ENCODE measurements at regions not wholly inside any gene's neighbourhood (a gene's known extent, or its start where the extent isn't known, plus 50 kb on each side); places are given as distances from the start of the nearest gene placed in this dataset.

DNA sequence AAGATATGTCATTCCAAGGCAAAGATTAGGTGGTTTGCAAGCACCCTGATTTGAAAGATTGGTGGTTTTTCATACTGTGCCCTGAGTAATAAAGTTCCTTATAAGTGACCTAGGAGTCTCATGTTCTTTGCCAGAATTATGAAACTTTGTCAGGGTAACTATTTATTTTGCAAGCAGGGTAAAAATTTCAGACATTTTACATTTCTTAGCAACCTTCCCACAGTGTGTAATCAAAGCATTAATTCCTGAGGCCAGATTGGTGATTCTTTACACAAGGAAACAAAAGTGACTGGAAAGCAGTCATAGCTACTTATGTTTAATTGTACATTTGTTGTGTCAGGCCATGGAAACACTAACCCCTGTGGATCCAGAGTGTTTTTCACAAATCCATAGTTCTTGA is 998.0 kb upstream of the B3GALT2 start:
- no peak for DNase-seq

DNA sequence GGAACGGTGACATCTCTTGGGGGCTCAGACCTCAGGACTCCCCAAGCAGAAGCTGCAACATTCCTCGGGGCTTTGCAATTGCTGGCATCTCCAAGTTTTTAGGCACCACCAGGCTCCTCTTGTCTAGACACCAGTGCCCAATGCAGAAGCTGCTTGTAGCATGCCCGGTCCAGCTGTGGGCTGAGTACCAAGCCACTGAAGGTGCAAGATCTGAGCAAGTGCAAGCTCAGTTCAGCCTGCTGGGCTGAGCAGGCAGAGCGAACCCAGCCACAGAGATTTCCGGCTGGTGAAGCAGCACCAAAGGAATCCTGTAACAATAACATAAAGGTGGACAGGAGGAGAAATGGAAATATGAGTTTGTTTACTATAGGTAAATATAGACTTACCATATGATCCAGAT is 995.4 kb upstream of the B3GALT2 start:
- no peak for DNase-seq

GRCh38 chr1:194176212-194176611 is 989.8 kb upstream of the B3GALT2 start:
- DNase-seq: no peak

- DNase-seq: no peak
These were observed 988.8 kb upstream of the B3GALT2 start for GRCh38 chr1:194175251-194175650.

GRCh38 chr1:194174528-194174927 is 988.1 kb upstream of the B3GALT2 start:
- DNase-seq: no peak

DNA sequence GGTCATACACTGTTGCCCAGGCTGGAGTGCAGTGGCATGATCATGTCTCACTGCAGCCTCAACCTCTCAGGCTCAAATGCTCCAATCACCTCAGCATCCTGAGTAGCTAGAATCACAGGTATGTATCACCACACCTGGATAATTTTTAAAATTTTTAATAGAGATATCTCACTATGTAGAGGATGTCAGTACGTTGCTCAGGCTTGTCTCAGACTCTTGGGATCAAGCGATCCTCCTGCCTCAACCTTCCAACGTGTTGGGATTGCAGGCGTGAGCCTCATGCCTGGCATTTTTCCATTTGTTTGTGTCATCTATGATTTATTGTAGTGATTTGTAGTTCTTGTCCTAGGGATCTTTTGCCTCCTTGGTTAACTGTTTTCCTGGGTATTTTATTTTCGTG is 985.2 kb upstream of the B3GALT2 start:
- DNase-seq: no peak

GRCh38 chr1:194167956-194168640 is 981.7 kb upstream of the B3GALT2 start:
- DNase-seq: no peak

GRCh38 chr1:194164755-194165154 is 978.3 kb upstream of the B3GALT2 start:
- no peak for DNase-seq

DNA sequence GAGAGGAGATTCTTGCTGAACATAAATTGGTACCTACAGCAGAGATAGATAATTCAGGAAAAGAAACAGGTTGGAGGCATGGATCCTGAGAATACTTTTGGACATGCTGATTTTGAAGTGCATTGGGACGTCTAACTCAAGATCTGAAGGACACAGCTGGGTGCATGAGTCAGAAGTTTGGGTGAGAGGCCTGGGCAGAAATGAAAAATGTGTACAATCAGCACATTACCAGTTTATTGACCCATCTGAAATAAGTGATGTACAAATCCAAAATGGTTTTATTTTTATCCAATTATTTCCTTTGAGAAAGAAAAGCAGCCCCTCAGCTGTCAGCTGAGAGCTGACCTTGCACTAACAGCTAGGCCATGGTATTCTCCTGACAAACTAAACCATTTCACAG is 975.2 kb upstream of the B3GALT2 start:
- DNase-seq: no peak

DNA sequence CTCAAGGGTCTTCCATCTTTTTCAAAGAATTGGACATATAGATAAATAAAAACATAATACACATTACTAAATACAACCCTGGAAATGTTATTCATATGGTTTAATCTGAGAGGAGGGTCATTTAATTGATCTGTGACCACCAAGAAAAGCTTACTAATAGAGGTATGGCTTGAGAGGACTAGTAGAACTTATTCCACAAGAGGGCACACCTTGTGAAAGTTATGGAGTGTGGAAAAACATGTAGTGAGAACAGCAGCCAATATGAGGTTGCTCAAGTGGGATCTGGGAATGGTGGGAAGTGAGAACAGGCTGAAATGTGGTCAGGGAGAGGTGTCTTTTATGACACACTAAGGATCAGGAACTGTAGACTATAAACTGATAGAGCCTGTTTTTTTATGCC is 973.5 kb upstream of the B3GALT2 start:
- DNase-seq: no peak

DNA sequence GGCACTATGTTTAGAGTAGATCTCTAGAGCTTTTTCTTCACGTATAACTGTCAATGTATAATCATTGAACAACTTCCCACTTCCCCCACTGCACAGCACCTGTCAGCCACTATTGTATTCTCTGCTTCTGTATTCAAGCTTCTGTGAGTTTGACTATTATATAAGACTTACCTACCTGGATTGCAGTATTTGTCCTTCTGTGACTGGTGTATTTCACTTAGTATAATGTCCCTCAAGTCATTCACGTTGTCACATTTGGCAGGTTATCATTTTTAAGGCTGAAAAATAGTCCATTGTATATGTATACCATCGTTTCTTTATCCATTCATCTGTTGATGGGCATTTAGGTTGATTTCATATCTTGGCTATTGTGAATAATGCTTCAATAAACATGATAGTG is 969.5 kb upstream of the B3GALT2 start:
- no peak for DNase-seq

- DNase-seq: no peak
These were observed 964.6 kb upstream of the B3GALT2 start for GRCh38 chr1:194151056-194151455.

DNA sequence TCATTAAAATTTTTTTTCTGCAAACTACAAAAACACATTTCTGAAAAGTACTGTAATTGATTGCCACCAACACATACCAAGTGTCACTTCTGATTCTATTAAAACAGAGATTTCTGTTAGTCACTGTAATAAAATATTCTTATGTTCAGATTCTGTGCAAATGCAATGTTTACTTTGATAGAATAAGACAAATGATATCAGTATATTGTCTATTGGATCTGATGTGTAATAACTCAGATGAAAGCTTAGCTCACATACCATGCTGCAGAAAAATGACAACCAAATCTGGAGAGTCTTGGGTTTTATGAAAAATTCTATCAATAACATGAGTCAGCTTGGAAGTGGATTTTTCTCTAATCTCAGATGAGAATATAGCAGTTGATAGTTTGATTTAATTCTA is 963.8 kb upstream of the B3GALT2 start:
- DNase-seq: no peak

- no peak for DNase-seq
These were observed 946.7 kb upstream of the B3GALT2 start for GRCh38 chr1:194133152-194133551.

DNA sequence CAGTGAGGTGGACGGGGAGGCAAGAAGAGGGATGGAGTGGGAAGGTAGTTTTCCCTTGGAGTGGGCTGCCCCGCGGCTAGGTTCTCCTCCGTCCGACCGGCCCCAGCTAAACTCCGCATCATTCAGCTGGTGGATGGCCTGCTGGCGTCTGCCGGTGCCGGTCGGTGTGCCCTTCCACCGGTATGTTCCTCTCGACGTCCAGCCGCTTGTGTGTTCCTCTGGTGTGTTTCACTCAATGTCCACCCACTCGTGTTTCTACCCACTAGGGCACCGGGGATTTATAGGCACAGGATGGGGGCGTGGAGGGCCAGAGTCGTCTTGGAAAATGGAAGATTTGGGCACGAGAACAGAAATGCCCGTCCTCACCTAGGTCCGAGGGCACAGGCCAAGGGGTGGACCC is 931.7 kb upstream of the B3GALT2 start:
- no peak for DNase-seq

- no peak for DNase-seq
These were observed 931.2 kb upstream of the B3GALT2 start for GRCh38 chr1:194117582-194117981.

DNA sequence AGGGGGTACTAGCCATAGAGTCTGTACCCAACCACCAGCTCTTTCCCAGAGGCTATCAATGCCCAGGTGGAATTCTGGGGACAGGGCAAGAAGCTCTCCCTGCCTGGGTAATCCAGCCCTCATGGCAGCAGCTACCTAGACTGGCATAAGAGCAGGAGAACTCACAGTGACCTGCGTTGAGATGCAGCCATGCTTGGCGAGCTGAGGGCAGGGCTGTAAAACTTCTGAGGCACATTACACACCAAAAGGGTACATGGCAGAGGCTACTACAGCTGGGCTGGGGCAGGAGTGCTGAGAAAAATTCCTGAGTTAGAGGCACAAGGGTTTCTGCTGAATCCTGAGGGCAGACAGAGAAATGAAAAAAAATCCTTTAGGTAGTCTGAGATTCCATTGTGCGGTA is 927.9 kb upstream of the B3GALT2 start:
- DNase-seq: no peak

DNA sequence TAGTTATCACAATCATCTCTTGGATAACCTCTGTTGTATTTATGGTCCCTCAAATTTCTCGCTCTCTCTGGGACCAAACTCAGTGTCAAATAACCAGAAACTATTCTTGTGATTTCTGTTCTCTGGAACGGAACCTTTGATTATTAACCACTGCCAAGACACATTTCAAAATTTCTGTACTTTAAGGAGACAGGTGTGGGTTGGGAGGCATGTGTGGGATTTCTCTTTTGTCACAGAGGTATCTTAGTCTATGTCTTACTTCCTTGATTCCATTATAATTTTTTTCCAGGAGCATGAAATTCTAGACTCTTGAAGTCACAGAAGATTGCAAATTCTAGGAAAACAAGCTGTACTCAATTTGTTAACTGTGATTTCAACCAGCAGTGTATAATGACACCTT is 919.0 kb upstream of the B3GALT2 start:
- no peak for DNase-seq

- no peak for DNase-seq
These were observed 917.9 kb upstream of the B3GALT2 start for GRCh38 chr1:194104247-194104844.

- no peak for DNase-seq
These were observed 917.3 kb upstream of the B3GALT2 start for GRCh38 chr1:194103516-194104246.

GRCh38 chr1:194103101-194103500 is 916.7 kb upstream of the B3GALT2 start:
- DNase-seq: no peak

GRCh38 chr1:194102607-194103006 is 916.2 kb upstream of the B3GALT2 start:
- no peak for DNase-seq

- no peak for DNase-seq
These were observed 898.3 kb upstream of the B3GALT2 start for GRCh38 chr1:194084755-194085154.

GRCh38 chr1:194081444-194081843 is 895.0 kb upstream of the B3GALT2 start:
- no peak for DNase-seq
